ENCODE measurements at regions not wholly inside any gene's neighbourhood (a gene's known extent, or its start where the extent isn't known, plus 50 kb on each side); places are given as distances from the start of the nearest gene placed in this dataset.

GRCh38 chr1:63129184-63129583, 193.2 kb upstream of the FOXD3 start:
- RAD21 ChIA-PET (ENCODE audit: low non-redundant PET in 1 of 2, low total read pairs in 2 of 2, uncharacterized antibody in 2 of 2, unreplicated experiment in 2 of 2): no interaction called here
- H3K4me3 ChIP-seq (replicated peaks in 1 of 2; ENCODE audit: low read depth in 1 of 2, low read length in 2 of 2): no peak overlapping the region
- H3K27ac ChIP-seq (ENCODE audit: low read depth, low read length): no peak overlapping the region
- H4K20me1 ChIP-seq (ENCODE audit: insufficient read depth): no peaks in the 10 kb centered on the region; the same call in 1 of the 2 replicates
- DNase-seq (ENCODE audit: low read depth, low spot score) (no peak), ATAC-seq (no peak)
- no peak overlapping the region for H3K4me2 ChIP-seq (ENCODE audit: low read length)
- intact Hi-C loops (cut with micrococcal nuclease): no loop called here
- H3K9me3 ChIP-seq (ENCODE audit: control insufficient read depth in 1 of 2, insufficient read depth in 1 of 2, low read depth in 1 of 2, low read length in 2 of 2): no peaks in the 10 kb centered on the region
- H3K79me2 ChIP-seq (ENCODE audit: insufficient read depth, low read length): no peaks in the 10 kb centered on the region
- no TSS peak for BruUV-seq (replicated peaks)
- H3K9ac ChIP-seq (ENCODE audit: low read length): no peak overlapping the region
- H3K9me2 ChIP-seq (ENCODE audit: insufficient read depth): no peaks in the 10 kb centered on the region
- H3K36me3 ChIP-seq (ENCODE audit: control insufficient read depth in 1 of 2, insufficient read depth in 2 of 2, low read length in 2 of 2): no peaks in the 10 kb centered on the region
- CTCF ChIA-PET: no interaction called here
- TF ChIP-seq EZH2 (IDR thresholded peaks at IDR 0.05) (no peak), SRF (IDR thresholded peaks at IDR 0.05; ENCODE audit: low read depth) (no peak), POLR2AphosphoS5 (IDR thresholded peaks at IDR 0.05; ENCODE audit: low read depth, low read length) (no peak), EGR1 (IDR thresholded peaks at IDR 0.05; ENCODE audit: low read depth) (no peak), ZNF274 (IDR thresholded peaks at IDR 0.05; ENCODE audit: low read depth, low read length) (no peak), ZFX (IDR thresholded peaks at IDR 0.05) (no peak), POLR2A (IDR thresholded peaks at IDR 0.05; ENCODE audit: borderline replicate concordance, extremely low read depth, insufficient read depth, insufficient read length) (no peak), JUND (IDR thresholded peaks at IDR 0.05) (no peak), FOSL1 (IDR thresholded peaks at IDR 0.05; ENCODE audit: low read depth) (no peak), EZH2phosphoT487 (IDR thresholded peaks at IDR 0.05; ENCODE audit: borderline replicate concordance) (no peak), TCF7L2 (IDR thresholded peaks at IDR 0.05; ENCODE audit: borderline replicate concordance, extremely low read depth, insufficient read depth, insufficient read length) (no peak), SP1 (IDR thresholded peaks at IDR 0.05; ENCODE audit: low read depth) (no peak), ATF3 (IDR thresholded peaks at IDR 0.05) (no peak), CEBPB (IDR thresholded peaks at IDR 0.05; ENCODE audit: low read depth) (no peak), ELF1 (IDR thresholded peaks at IDR 0.05; ENCODE audit: borderline replicate concordance, low read depth) (no peak), CBX3 (IDR thresholded peaks at IDR 0.05; ENCODE audit: low read depth) (no peak)
- TF ChIP-seq, protein P1, sequence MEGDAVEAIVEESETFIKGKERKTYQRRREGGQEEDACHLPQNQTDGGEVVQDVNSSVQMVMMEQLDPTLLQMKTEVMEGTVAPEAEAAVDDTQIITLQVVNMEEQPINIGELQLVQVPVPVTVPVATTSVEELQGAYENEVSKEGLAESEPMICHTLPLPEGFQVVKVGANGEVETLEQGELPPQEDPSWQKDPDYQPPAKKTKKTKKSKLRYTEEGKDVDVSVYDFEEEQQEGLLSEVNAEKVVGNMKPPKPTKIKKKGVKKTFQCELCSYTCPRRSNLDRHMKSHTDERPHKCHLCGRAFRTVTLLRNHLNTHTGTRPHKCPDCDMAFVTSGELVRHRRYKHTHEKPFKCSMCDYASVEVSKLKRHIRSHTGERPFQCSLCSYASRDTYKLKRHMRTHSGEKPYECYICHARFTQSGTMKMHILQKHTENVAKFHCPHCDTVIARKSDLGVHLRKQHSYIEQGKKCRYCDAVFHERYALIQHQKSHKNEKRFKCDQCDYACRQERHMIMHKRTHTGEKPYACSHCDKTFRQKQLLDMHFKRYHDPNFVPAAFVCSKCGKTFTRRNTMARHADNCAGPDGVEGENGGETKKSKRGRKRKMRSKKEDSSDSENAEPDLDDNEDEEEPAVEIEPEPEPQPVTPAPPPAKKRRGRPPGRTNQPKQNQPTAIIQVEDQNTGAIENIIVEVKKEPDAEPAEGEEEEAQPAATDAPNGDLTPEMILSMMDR (IDR thresholded peaks at IDR 0.05 in 2 of 3, conservative IDR thresholded peaks at IDR 0.05 in 1 of 3; ENCODE audit: borderline replicate concordance in 1 of 3, insufficient read depth in 1 of 3, low read depth in 2 of 3, low read length in 2 of 3): no peak
- TF ChIP-seq, protein P2, sequence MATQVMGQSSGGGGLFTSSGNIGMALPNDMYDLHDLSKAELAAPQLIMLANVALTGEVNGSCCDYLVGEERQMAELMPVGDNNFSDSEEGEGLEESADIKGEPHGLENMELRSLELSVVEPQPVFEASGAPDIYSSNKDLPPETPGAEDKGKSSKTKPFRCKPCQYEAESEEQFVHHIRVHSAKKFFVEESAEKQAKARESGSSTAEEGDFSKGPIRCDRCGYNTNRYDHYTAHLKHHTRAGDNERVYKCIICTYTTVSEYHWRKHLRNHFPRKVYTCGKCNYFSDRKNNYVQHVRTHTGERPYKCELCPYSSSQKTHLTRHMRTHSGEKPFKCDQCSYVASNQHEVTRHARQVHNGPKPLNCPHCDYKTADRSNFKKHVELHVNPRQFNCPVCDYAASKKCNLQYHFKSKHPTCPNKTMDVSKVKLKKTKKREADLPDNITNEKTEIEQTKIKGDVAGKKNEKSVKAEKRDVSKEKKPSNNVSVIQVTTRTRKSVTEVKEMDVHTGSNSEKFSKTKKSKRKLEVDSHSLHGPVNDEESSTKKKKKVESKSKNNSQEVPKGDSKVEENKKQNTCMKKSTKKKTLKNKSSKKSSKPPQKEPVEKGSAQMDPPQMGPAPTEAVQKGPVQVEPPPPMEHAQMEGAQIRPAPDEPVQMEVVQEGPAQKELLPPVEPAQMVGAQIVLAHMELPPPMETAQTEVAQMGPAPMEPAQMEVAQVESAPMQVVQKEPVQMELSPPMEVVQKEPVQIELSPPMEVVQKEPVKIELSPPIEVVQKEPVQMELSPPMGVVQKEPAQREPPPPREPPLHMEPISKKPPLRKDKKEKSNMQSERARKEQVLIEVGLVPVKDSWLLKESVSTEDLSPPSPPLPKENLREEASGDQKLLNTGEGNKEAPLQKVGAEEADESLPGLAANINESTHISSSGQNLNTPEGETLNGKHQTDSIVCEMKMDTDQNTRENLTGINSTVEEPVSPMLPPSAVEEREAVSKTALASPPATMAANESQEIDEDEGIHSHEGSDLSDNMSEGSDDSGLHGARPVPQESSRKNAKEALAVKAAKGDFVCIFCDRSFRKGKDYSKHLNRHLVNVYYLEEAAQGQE (IDR thresholded peaks at IDR 0.05; ENCODE audit: low read depth): no peak
- TF ChIP-seq, protein P3, sequence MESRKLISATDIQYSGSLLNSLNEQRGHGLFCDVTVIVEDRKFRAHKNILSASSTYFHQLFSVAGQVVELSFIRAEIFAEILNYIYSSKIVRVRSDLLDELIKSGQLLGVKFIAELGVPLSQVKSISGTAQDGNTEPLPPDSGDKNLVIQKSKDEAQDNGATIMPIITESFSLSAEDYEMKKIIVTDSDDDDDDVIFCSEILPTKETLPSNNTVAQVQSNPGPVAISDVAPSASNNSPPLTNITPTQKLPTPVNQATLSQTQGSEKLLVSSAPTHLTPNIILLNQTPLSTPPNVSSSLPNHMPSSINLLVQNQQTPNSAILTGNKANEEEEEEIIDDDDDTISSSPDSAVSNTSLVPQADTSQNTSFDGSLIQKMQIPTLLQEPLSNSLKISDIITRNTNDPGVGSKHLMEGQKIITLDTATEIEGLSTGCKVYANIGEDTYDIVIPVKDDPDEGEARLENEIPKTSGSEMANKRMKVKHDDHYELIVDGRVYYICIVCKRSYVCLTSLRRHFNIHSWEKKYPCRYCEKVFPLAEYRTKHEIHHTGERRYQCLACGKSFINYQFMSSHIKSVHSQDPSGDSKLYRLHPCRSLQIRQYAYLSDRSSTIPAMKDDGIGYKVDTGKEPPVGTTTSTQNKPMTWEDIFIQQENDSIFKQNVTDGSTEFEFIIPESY (IDR thresholded peaks at IDR 0.05; ENCODE audit: extremely low read depth, insufficient replicate concordance, low read length): no peak
- peaks cover 54% of the 10 kb centered on the region for H3K27me3 ChIP-seq (ENCODE audit: insufficient read depth, low read length)
- POLR2A ChIA-PET: no interaction called here
- no peaks in the 10 kb centered on the region for H3K4me1 ChIP-seq (ENCODE audit: control insufficient read depth in 1 of 2, insufficient read depth in 2 of 2, low read length in 2 of 2)
- H2AFZ ChIP-seq (ENCODE audit: low read depth, low read length, poor library complexity, severe bottlenecking): no peak overlapping the region
